ENCODE measurements at regions not wholly inside any gene's neighbourhood (a gene's known extent, or its start where the extent isn't known, plus 50 kb on each side); places are given as distances from the start of the nearest gene placed in this dataset.

DNA sequence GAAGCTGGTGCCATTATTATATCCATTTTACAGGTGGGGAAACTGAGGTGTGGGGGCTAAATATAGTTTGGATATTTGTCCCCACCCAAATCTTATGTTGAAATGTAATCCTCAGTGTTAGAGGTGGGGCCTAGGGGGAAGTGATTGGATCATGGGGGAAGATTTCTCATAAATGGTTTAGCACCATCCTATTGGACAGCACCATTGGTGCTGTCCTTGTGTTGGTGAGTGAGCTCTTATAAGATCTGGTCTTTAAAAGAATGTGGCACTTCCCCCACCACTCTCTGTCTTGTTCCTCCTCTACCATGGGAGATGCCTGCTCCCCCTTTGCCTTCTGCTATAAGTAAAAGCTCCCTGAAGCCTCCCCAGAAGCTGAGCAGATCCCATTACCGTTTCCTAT is 119.8 kb upstream of the SEC14L1 start:
- Histone ChIP-seq H3K36me3 (ENCODE audit: control insufficient read depth, insufficient read depth, low read length) (no peaks in the 10 kb centered on the region), H3K27me3 (ENCODE audit: control insufficient read depth, insufficient read depth, low read length, poor library complexity, severe bottlenecking) (no peaks in the 10 kb centered on the region), H3K27ac (ENCODE audit: insufficient read depth, low read depth, low read length, poor library complexity, severe bottlenecking) (no peak overlapping the region), H3K4me3 (ENCODE audit: insufficient read depth, low read depth, low read length) (no peak overlapping the region), H3K4me1 (ENCODE audit: control insufficient read depth, insufficient read depth, low read length) (peaks cover 6% of the 10 kb centered on the region), H3K9me3 (ENCODE audit: control insufficient read depth, low read length) (no peaks in the 10 kb centered on the region)
- WGBS, 2 experiments = 79 to 100% methylated on average over 1 of the region's 1 CpG

DNA sequence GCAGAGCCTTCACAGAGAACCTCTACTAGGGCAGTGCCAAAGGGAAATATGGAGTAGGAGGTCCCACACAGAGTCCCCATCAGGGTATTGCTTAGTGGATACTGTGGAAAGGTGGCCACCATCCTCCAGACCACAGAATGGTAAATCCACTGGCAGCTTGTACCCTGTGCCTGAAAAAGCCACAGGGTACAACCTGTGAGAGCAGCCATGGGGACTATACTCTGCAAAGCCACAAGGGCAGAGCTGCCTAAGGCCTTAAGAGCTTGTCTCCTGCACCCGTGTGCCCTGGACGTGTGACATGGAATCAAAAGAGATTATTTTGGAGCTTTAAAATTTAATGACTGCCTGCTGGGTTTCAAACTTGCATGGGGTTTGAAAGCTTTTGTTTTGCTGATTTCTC is 118.0 kb upstream of the SEC14L1 start:
- no peaks in the 10 kb centered on the region for H3K36me3 ChIP-seq (ENCODE audit: control insufficient read depth, insufficient read depth, low read length)
- H3K4me1 ChIP-seq (ENCODE audit: control insufficient read depth, insufficient read depth, low read length) = peaks cover 6% of the 10 kb centered on the region
- WGBS, 2 experiments = 68 to 80% methylated on average over 2 of the region's 2 CpGs
- H3K27ac ChIP-seq (ENCODE audit: insufficient read depth, low read depth, low read length, poor library complexity, severe bottlenecking) = no peak overlapping the region
- no peaks in the 10 kb centered on the region for H3K27me3 ChIP-seq (ENCODE audit: control insufficient read depth, insufficient read depth, low read length, poor library complexity, severe bottlenecking)
- H3K9me3 ChIP-seq (ENCODE audit: control insufficient read depth, low read length) = no peaks in the 10 kb centered on the region
- no peak overlapping the region for H3K4me3 ChIP-seq (ENCODE audit: insufficient read depth, low read depth, low read length)

GRCh38 chr17:77025781-77026180 is 115.0 kb upstream of the SEC14L1 start:
- Histone ChIP-seq H3K4me1 (ENCODE audit: control insufficient read depth, insufficient read depth, low read length) (no peaks in the 10 kb centered on the region), H3K9me3 (ENCODE audit: control insufficient read depth, low read length) (no peaks in the 10 kb centered on the region), H3K4me3 (ENCODE audit: insufficient read depth, low read depth, low read length) (no peak overlapping the region), H3K27ac (ENCODE audit: insufficient read depth, low read depth, low read length, poor library complexity, severe bottlenecking) (no peak overlapping the region), H3K36me3 (ENCODE audit: control insufficient read depth, insufficient read depth, low read length) (no peaks in the 10 kb centered on the region), H3K27me3 (ENCODE audit: control insufficient read depth, insufficient read depth, low read length, poor library complexity, severe bottlenecking) (no peaks in the 10 kb centered on the region)
- 79 to 85% methylated on average over 2 of the region's 2 CpGs for WGBS, 2 experiments

DNA sequence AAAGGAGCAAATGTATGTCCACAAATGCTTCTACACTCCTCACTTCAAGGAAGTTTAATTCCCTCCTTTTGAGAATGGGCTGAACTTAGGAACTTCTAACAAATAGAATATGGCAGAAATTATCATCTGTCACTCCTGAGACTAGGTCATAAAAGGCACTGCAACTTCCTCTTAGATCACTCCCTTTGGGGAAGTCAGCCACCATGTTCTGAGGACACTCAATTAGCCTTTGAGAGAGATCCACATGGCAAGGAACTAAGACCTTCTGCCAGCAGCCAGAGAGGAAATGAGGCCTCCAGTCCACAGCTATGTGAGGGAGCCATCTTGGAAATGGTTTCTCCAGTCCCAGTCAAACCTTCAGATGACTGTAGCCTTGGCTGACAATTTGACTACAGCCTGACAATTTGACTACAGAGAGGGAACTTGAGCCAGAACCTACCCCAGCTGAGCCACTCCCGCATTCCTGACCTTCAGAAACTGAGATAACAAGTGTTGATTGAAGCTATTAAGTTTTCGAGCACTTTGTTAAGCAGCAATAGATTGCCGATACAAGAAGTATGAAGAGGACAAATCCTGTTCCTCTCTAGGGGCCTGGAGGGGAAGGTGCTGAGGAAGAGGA is 113.4 kb upstream of the SEC14L1 start:
- Histone ChIP-seq H3K27me3 (ENCODE audit: control insufficient read depth, insufficient read depth, low read length, poor library complexity, severe bottlenecking) (no peaks in the 10 kb centered on the region), H3K27ac (ENCODE audit: insufficient read depth, low read depth, low read length, poor library complexity, severe bottlenecking) (no peak overlapping the region), H3K9me3 (ENCODE audit: control insufficient read depth, low read length) (no peaks in the 10 kb centered on the region), H3K36me3 (ENCODE audit: control insufficient read depth, insufficient read depth, low read length) (no peaks in the 10 kb centered on the region), H3K4me1 (ENCODE audit: control insufficient read depth, insufficient read depth, low read length) (no peaks in the 10 kb centered on the region), H3K4me3 (ENCODE audit: insufficient read depth, low read depth, low read length) (no peak overlapping the region)
- WGBS, 2 experiments = 96 to 98% methylated on average over 3 of the region's 3 CpGs

GRCh38 chr17:77028900-77029299 is 111.9 kb upstream of the SEC14L1 start:
- WGBS, 2 experiments = 93 to 94% methylated on average over 8 of the region's 8 CpGs
- Histone ChIP-seq H3K4me3 (ENCODE audit: insufficient read depth, low read depth, low read length) (no peak overlapping the region), H3K36me3 (ENCODE audit: control insufficient read depth, insufficient read depth, low read length) (no peaks in the 10 kb centered on the region), H3K27me3 (ENCODE audit: control insufficient read depth, insufficient read depth, low read length, poor library complexity, severe bottlenecking) (no peaks in the 10 kb centered on the region), H3K4me1 (ENCODE audit: control insufficient read depth, insufficient read depth, low read length) (no peaks in the 10 kb centered on the region), H3K9me3 (ENCODE audit: control insufficient read depth, low read length) (no peaks in the 10 kb centered on the region), H3K27ac (ENCODE audit: insufficient read depth, low read depth, low read length, poor library complexity, severe bottlenecking) (no peak overlapping the region)

DNA sequence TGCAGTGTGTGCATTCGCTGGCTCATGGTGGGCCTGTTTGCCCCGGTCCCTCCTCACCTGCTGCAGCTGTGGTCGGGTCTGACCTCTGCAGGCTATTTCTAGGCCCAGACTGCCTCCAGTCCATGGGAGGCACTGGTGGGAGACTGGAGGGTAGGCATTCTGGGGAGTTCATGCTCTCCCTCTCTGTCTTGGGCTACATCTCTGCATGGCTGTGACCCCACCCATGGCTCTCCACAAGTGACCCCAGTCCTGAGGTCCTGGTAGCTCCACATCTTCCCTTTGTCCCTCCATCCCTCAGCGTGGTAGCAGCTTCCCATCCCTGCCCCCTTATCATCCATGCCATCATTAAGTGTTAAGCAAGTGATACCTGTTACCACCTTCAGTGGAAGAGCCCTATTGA is 107.8 kb upstream of the SEC14L1 start:
- no peak overlapping the region for H3K27ac ChIP-seq (ENCODE audit: insufficient read depth, low read depth, low read length, poor library complexity, severe bottlenecking)
- H3K4me1 ChIP-seq (ENCODE audit: control insufficient read depth, insufficient read depth, low read length) = peaks cover 3% of the 10 kb centered on the region
- 87 to 91% methylated on average over 4 of the region's 4 CpGs for WGBS, 2 experiments
- H3K27me3 ChIP-seq (ENCODE audit: control insufficient read depth, insufficient read depth, low read length, poor library complexity, severe bottlenecking) = no peaks in the 10 kb centered on the region
- H3K9me3 ChIP-seq (ENCODE audit: control insufficient read depth, low read length) = no peaks in the 10 kb centered on the region
- H3K36me3 ChIP-seq (ENCODE audit: control insufficient read depth, insufficient read depth, low read length) = no peaks in the 10 kb centered on the region
- H3K4me3 ChIP-seq (ENCODE audit: insufficient read depth, low read depth, low read length) = no peak overlapping the region

DNA sequence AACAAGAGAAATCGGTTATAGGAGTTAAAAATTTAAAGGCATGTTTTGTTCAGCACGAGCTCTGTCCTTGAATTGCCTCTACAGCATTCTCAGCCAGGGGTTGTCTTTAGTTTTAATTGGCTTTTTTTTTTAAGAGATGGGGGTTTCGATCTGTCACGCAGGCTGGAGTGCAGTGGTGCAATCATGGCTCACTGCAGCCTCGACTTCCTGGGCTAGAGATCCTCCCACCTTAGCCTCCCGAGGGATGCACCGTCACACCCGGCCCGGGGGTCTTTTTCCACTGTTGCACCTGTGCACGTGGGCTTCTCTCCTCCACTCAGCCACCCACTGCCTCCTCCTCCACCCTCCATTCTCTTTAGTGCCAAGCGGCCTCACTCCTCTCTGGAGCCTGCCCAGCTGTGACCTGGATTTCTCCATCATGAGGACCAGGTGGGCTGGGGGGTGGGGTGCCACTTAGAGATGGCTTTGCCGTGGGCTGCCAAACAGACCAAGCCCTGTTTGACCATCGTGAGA is 106.8 kb upstream of the SEC14L1 start:
- 93 to 95% methylated on average over 13 of the region's 13 CpGs for WGBS, 2 experiments
- no peaks in the 10 kb centered on the region for H3K9me3 ChIP-seq (ENCODE audit: control insufficient read depth, low read length)
- H3K4me3 ChIP-seq (ENCODE audit: insufficient read depth, low read depth, low read length) = no peak overlapping the region
- no peaks in the 10 kb centered on the region for H3K27me3 ChIP-seq (ENCODE audit: control insufficient read depth, insufficient read depth, low read length, poor library complexity, severe bottlenecking)
- H3K36me3 ChIP-seq (ENCODE audit: control insufficient read depth, insufficient read depth, low read length) = no peaks in the 10 kb centered on the region
- no peak overlapping the region for H3K27ac ChIP-seq (ENCODE audit: insufficient read depth, low read depth, low read length, poor library complexity, severe bottlenecking)
- H3K4me1 ChIP-seq (ENCODE audit: control insufficient read depth, insufficient read depth, low read length) = peaks cover 3% of the 10 kb centered on the region

DNA sequence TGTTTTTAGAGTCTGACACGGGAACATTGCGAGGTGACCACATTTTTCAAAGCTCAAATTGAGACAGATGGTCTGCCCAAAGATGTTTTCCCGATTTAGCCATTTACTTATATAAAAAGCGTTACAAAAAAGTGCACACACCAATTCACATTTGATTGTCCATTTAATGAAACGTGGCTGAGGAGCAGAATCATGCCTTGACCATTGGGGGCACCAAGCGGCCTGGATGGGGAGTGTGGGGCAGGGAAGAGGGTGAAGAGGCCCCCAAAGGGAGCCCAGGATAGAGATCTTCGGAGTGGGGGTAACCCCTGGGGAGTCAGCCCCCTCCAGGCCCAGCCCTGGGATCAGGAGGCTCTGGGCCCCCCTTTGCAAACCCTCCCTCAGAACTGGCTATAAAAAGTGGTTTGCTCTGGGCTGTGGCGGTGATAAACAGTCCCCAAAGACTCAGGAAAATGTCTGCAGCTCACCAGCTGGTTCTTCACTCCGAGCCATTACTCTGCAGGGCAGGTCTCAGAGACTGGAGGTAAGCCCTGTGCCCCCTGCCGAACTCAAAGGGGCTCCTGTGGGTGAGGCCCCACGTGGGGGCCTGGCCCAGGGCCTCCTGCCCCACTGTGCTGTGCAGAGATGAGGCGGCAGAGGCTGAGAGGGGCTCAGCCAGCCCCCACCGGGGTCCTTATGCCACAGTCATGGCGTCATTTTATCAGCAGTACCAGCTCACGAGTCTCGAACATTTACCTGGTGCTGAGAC is 105.9 kb upstream of the SEC14L1 start:
- no peaks in the 10 kb centered on the region for H3K27me3 ChIP-seq (ENCODE audit: control insufficient read depth, insufficient read depth, low read length, poor library complexity, severe bottlenecking)
- no peaks in the 10 kb centered on the region for H3K9me3 ChIP-seq (ENCODE audit: control insufficient read depth, low read length)
- WGBS, 2 experiments = 87 to 89% methylated on average over 16 of the region's 16 CpGs
- H3K36me3 ChIP-seq (ENCODE audit: control insufficient read depth, insufficient read depth, low read length) = no peaks in the 10 kb centered on the region
- no peak overlapping the region for H3K27ac ChIP-seq (ENCODE audit: insufficient read depth, low read depth, low read length, poor library complexity, severe bottlenecking)
- no peak overlapping the region for H3K4me3 ChIP-seq (ENCODE audit: insufficient read depth, low read depth, low read length)
- H3K4me1 ChIP-seq (ENCODE audit: control insufficient read depth, insufficient read depth, low read length) = peaks cover 3% of the 10 kb centered on the region

- Histone ChIP-seq H3K27me3 (ENCODE audit: control insufficient read depth, insufficient read depth, low read length, poor library complexity, severe bottlenecking) (no peaks in the 10 kb centered on the region), H3K36me3 (ENCODE audit: control insufficient read depth, insufficient read depth, low read length) (no peaks in the 10 kb centered on the region), H3K9me3 (ENCODE audit: control insufficient read depth, low read length) (no peaks in the 10 kb centered on the region), H3K27ac (ENCODE audit: insufficient read depth, low read depth, low read length, poor library complexity, severe bottlenecking) (no peak overlapping the region), H3K4me1 (ENCODE audit: control insufficient read depth, insufficient read depth, low read length) (peaks cover 3% of the 10 kb centered on the region), H3K4me3 (ENCODE audit: insufficient read depth, low read depth, low read length) (no peak overlapping the region)
- 90 to 95% methylated on average over 5 to 6 of the region's 6 CpGs for WGBS, 2 experiments
Measured at GRCh38 chr17:77035526-77035925, 105.2 kb upstream of the SEC14L1 start.

DNA sequence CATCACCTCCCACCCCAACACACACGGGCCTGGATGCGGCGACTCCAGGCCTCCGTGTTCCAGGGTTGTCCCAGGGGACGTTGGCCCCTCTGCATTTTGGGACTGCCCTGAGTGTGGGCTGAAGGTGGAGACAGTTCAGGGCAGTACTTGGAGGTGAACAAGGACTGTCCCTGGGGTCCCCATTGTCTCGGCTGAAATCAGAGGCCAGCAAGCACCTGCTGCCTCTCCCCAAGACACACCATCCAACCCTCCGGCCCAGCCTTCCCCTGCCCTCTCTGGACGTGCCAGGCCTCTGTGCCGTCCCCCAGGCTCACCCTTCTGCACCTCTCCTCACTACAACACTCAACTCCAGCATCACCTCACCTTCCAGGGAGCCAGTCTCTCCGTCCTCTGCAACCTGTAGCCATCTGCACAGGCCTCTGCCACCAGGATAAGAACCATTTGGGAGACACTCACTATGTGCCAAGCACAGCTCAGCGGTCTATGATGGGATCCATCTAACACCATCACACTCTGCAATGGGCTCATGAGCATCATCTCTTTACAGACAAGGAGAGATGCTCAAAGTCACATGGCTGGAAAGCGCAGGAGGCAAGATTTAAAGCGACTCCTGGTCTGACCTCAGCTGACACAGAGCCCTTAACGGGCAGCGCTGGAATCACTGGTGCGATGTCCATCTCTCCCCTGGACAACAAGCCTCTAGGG is 104.5 kb upstream of the SEC14L1 start:
- 91 to 95% methylated on average over 16 of the region's 16 CpGs for WGBS, 2 experiments
- H3K27ac ChIP-seq (ENCODE audit: insufficient read depth, low read depth, low read length, poor library complexity, severe bottlenecking) = no peak overlapping the region
- no peak overlapping the region for H3K4me3 ChIP-seq (ENCODE audit: insufficient read depth, low read depth, low read length)
- no peaks in the 10 kb centered on the region for H3K36me3 ChIP-seq (ENCODE audit: control insufficient read depth, insufficient read depth, low read length)
- peaks cover 3% of the 10 kb centered on the region for H3K4me1 ChIP-seq (ENCODE audit: control insufficient read depth, insufficient read depth, low read length)
- H3K27me3 ChIP-seq (ENCODE audit: control insufficient read depth, insufficient read depth, low read length, poor library complexity, severe bottlenecking) = no peaks in the 10 kb centered on the region
- no peaks in the 10 kb centered on the region for H3K9me3 ChIP-seq (ENCODE audit: control insufficient read depth, low read length)
